C4-2B (cell line): ENCODE measurements at regions not wholly inside any gene's neighbourhood (a gene's known extent, or its start where the extent isn't known, plus 50 kb on each side); places are given as distances from the start of the nearest gene placed in this dataset.

Experiments used
- ZFX ChIP-seq: fragments of 450-650 bp; IDR thresholded peaks from 2 replicates; pipeline ENCODE4 v1.6.1; 2017
- TF ChIP-seq, protein P1 (sequence below): fragments of 450-650 bp; conservative IDR thresholded peaks from 2 replicates; pipeline ENCODE4 v1.5.1; 2017; ENCODE audit warnings: mild to moderate bottlenecking

DNA sequence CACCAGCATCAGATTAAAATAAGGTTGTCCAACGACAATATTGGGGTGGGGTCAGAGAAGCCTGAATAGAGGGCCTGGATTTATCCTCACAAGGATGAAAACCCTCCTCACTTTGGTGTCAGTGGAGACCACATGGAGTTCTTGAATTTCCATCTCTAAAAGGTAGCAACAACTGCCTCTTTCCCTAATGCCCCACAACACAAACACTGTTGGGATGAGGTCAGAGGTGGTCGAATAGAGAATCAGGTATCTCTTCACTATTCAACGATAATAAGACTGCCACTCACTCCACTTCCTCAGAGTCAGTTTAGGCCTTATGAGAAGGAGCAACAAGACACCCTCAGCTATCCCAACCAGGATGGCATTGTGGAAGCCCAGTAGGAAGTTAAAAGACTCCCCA lies 596.1 kb downstream of the HTR1B start:
- TF ChIP-seq, protein P1, sequence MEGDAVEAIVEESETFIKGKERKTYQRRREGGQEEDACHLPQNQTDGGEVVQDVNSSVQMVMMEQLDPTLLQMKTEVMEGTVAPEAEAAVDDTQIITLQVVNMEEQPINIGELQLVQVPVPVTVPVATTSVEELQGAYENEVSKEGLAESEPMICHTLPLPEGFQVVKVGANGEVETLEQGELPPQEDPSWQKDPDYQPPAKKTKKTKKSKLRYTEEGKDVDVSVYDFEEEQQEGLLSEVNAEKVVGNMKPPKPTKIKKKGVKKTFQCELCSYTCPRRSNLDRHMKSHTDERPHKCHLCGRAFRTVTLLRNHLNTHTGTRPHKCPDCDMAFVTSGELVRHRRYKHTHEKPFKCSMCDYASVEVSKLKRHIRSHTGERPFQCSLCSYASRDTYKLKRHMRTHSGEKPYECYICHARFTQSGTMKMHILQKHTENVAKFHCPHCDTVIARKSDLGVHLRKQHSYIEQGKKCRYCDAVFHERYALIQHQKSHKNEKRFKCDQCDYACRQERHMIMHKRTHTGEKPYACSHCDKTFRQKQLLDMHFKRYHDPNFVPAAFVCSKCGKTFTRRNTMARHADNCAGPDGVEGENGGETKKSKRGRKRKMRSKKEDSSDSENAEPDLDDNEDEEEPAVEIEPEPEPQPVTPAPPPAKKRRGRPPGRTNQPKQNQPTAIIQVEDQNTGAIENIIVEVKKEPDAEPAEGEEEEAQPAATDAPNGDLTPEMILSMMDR, result no peak
- no peak for TF ChIP-seq ZFX
